SU-DHL-6 (cell line): ENCODE measurements at regions not wholly inside any gene's neighbourhood (a gene's known extent, or its start where the extent isn't known, plus 50 kb on each side); places are given as distances from the start of the nearest gene placed in this dataset.

Source experiments
- EZH2phosphoT487 ChIP-seq: fragments of 200-600 bp; sonication (generic), shearing (Covaris generic); conservative IDR thresholded peaks from 2 replicates; pipeline ENCODE4 v1.6.1; 2018; ENCODE audit warnings: mild to moderate bottlenecking, antibody characterized with exemption, low read length, moderate library complexity, mixed read lengths
- TF ChIP-seq, protein P1 (sequence below): fragments of 200-600 bp; sonication (generic); IDR thresholded peaks from one replicate; pipeline ENCODE4 v1.5.1; 2017; ENCODE audit warnings: antibody characterized with exemption, mild to moderate bottlenecking, low read length, moderate library complexity; ENCODE audit not compliant: insufficient read depth, poor library complexity, severe bottlenecking

- TF ChIP-seq, protein P1, sequence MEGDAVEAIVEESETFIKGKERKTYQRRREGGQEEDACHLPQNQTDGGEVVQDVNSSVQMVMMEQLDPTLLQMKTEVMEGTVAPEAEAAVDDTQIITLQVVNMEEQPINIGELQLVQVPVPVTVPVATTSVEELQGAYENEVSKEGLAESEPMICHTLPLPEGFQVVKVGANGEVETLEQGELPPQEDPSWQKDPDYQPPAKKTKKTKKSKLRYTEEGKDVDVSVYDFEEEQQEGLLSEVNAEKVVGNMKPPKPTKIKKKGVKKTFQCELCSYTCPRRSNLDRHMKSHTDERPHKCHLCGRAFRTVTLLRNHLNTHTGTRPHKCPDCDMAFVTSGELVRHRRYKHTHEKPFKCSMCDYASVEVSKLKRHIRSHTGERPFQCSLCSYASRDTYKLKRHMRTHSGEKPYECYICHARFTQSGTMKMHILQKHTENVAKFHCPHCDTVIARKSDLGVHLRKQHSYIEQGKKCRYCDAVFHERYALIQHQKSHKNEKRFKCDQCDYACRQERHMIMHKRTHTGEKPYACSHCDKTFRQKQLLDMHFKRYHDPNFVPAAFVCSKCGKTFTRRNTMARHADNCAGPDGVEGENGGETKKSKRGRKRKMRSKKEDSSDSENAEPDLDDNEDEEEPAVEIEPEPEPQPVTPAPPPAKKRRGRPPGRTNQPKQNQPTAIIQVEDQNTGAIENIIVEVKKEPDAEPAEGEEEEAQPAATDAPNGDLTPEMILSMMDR, result no peak
- no peak for TF ChIP-seq EZH2phosphoT487
These were observed 376.6 kb upstream of the CBLB start for GRCh38 chr3:106245400-106245799.
